Heart left ventricle (tissue), 16 donors: ENCODE measurements at regions not wholly inside any gene's neighbourhood (a gene's known extent, or its start where the extent isn't known, plus 50 kb on each side); places are given as distances from the start of the nearest gene placed in this dataset.

ENCODE experiments used
- ATAC-seq, 4 donors: fragments of 200-7000 bp; cut with Tn5 transposase; one replicate each; pipeline ENCODE4 v1.9.1; 2020 to 2022; ENCODE audit warnings: moderate library complexity in 4 of 4, mild to moderate bottlenecking in 3 of 4, moderate number of reproducible peaks in 1 of 4
- DNase-seq, 5 donors: peaks; one replicate each; pipeline ENCODE4 v3.0.0-alpha.2; 2020
- H3K27ac ChIP-seq, 12 donors: fragments of 200-600 bp; sonication (generic) in 4 of 12; one replicate each; pipeline versions ENCODE4 v1.5.0 to v1.8.0; 2016 to 2022; ENCODE audit warnings: mild to moderate bottlenecking in 2 of 12
- H3K27me3 ChIP-seq, 9 donors: fragments of 200-600 bp; sonication (generic) in 2 of 9; one replicate each; pipeline versions ENCODE4 v1.5.1 to v1.8.0; 2016 to 2022; ENCODE audit warnings: mild to moderate bottlenecking in 3 of 9
- H3K36me3 ChIP-seq, 9 donors: fragments of 200-600 bp; sonication (generic) in 2 of 9; one replicate each; pipeline versions ENCODE4 v1.5.0 to v1.8.0; 2018 to 2022; ENCODE audit warnings: mild to moderate bottlenecking in 2 of 9
- H3K4me1 ChIP-seq, 12 donors: fragments of 200-600 bp; sonication (generic) in 4 of 12; one replicate each; pipeline versions ENCODE4 v1.5.0 to v1.8.0; 2016 to 2022; ENCODE audit warnings: mild to moderate bottlenecking in 3 of 12
- H3K4me3 ChIP-seq, 12 donors: fragments of 200-600 bp; sonication (generic) in 4 of 12; one replicate each; pipeline versions ENCODE4 v1.5.0 to v1.8.0; 2017 to 2022; ENCODE audit warnings: mild to moderate bottlenecking in 9 of 12, moderate library complexity in 4 of 12
- H3K9me3 ChIP-seq, 12 donors: fragments of 200-600 bp; sonication (generic) in 4 of 12; one replicate each; pipeline versions ENCODE4 v1.5.0 to v1.8.0; 2016 to 2022; ENCODE audit warnings: mild to moderate bottlenecking in 1 of 12
- CTCF ChIP-seq, 12 donors: fragments of 200-600 bp; sonication (generic) in 4 of 12; IDR thresholded peaks; one replicate each; pipeline versions ENCODE4 v1.5.0 to v1.8.0; 2018 to 2022; ENCODE audit warnings: antibody characterized with exemption in 12 of 12, mild to moderate bottlenecking in 5 of 12
- POLR2A ChIP-seq, 2 donors: fragments of 450-650 bp; IDR thresholded peaks; one replicate each; pipeline ENCODE4 v1.6.1; 2017; ENCODE audit warnings: antibody characterized with exemption in 2 of 2, mild to moderate bottlenecking in 2 of 2, moderate library complexity in 2 of 2
- WGBS, 4 donors: extraction: QIAGEN DNeasy Blood & Tissue Kit in 2 of 4; methylation state at CpG; one replicate each; pipeline versions ENCODE4 v1.1.5 to v1.1.7; 2013 to 2018; 5-methylcytosine and 5-hydroxymethylcytosine counted together
- intact Hi-C, 10 donors: fragments of 100-400 bp; cut with DNase I; formaldehyde crosslinking; loops; one replicate each; pipeline versions ENCODE4 v1.11.1 to v1.14.2; 2022
- donor health status: ischemic (EF 13 %, LVEDD 7.1; RV severe dilation, severe dysfunction).
- donor health status: healthy with polysubstance abuse.
- donor health status: DM: no; HTN: yes; CAD: no.
- donor health status: DM: no; HTN: no; CAD: no.
- donor health status: ischemic (EF 25% LVEDD 6.9; RV normal size, moderate dysfunction).
- donor health status: ischemic (EF 25% LVEDD 5.7; RV mildly dilated, moderate dysfunction).
- donor health status: healthy.
- donor health status: DM: yes; HTN: yes; CAD: no.
- donor health status: ischemic (EF 35%, LVEDD 5.7; RV mildly dilated, moderate dysfunction).
- donor health status: nonischemic (EF 11% LVEDD 7.7; RV severe dilation, severe dysfunction).
- donor health status: DM: yes; HTN: yes; CAD: no.
- donor health status: PGD.
- donor health status: ischemic (EF 29% LVEDD 5.4; RV normal size, mild dysfunction).
- donor health status: nonischemic (EF 23%, LVEDD 6.1; RV moderate dilation, normal function).

- no peak for ATAC-seq
- Histone ChIP-seq H3K36me3 (no peaks in the 10 kb centered on the region), H3K27me3 (peaks cover 0 to 7% (median 0%) of the 10 kb centered on the region in 9 donors), H3K4me3 (no peak overlapping the region), H3K4me1 (peaks cover 0 to 14% (median 2%) of the 10 kb centered on the region in 12 donors), H3K9me3 (no peaks in the 10 kb centered on the region), H3K27ac (no peak overlapping the region)
- no peak for DNase-seq
- 54 to 72% (median 57%) methylated on average over 9 of the region's 9 CpGs for WGBS, 4 donors
- intact Hi-C loops = loop anchor here in 3 of 10 donors (10.0 kb wide), 1 partner anchor 279 kb away; no protein-coding TSS in a partner anchor
- TF ChIP-seq POLR2A (IDR thresholded peaks at IDR 0.05) (no peak), CTCF (IDR thresholded peaks at IDR 0.05) (no peak)
Measured at GRCh38 chr11:57123590-57123989, 58.2 kb upstream of the LRRC55 start.

GRCh38 chr11:57124505-57124904 is 57.2 kb upstream of the LRRC55 start:
- ATAC-seq (no peak), DNase-seq (no peak)
- peaks cover 0 to 7% (median 0%) of the 10 kb centered on the region in 9 donors for H3K27me3 ChIP-seq
- no peaks in the 10 kb centered on the region for H3K36me3 ChIP-seq
- no peak for TF ChIP-seq POLR2A (IDR thresholded peaks at IDR 0.05)
- no peak for TF ChIP-seq CTCF (IDR thresholded peaks at IDR 0.05)
- peaks cover 0 to 14% (median 2%) of the 10 kb centered on the region in 12 donors for H3K4me1 ChIP-seq
- intact Hi-C loops = loop anchor here in 3 of 10 donors (10.0 kb wide), 1 partner anchor 280 kb away; no protein-coding TSS in a partner anchor
- no peaks in the 10 kb centered on the region for H3K9me3 ChIP-seq
- H3K4me3 ChIP-seq = no peak overlapping the region
- no peak overlapping the region for H3K27ac ChIP-seq
- 51 to 80% (median 69%) methylated on average over 7 of the region's 7 CpGs for WGBS, 4 donors

GRCh38 chr11:57124917-57125316 is 56.8 kb upstream of the LRRC55 start:
- TF ChIP-seq POLR2A (IDR thresholded peaks at IDR 0.05) (no peak), CTCF (IDR thresholded peaks at IDR 0.05) (no peak)
- H3K27me3 ChIP-seq = peaks cover 0 to 8% (median 0%) of the 10 kb centered on the region in 9 donors
- DNase-seq = no peak
- no peaks in the 10 kb centered on the region for H3K36me3 ChIP-seq
- WGBS, 4 donors = 28 to 40% (median 34%) methylated on average over 4 of the region's 4 CpGs
- H3K4me1 ChIP-seq = peaks cover 0 to 14% (median 2%) of the 10 kb centered on the region in 12 donors
- no peak overlapping the region for H3K4me3 ChIP-seq
- H3K27ac ChIP-seq = no peak overlapping the region
- H3K9me3 ChIP-seq = no peaks in the 10 kb centered on the region
- ATAC-seq = peak in 1 of 4 donors; percentile 34
- intact Hi-C loops = loop anchor here in 4 of 10 donors (5.0 to 10.0 kb wide), 2 partner anchors 280 to 283 kb away; no protein-coding TSS in a partner anchor

GRCh38 chr11:57126766-57127400 is 54.9 kb upstream of the LRRC55 start:
- Histone ChIP-seq H3K27ac (no peak overlapping the region), H3K9me3 (no peaks in the 10 kb centered on the region), H3K4me1 (peaks cover 0 to 14% (median 2%) of the 10 kb centered on the region in 12 donors), H3K4me3 (no peak overlapping the region), H3K27me3 (peaks cover 0 to 10% (median 0%) of the 10 kb centered on the region in 9 donors), H3K36me3 (no peaks in the 10 kb centered on the region)
- ATAC-seq (no peak), DNase-seq (no peak)
- intact Hi-C loops = loop anchor here in 4 of 10 donors (5.0 to 10.0 kb wide), 2 partner anchors 282 to 285 kb away; no protein-coding TSS in a partner anchor
- TF ChIP-seq CTCF (IDR thresholded peaks at IDR 0.05) (no peak), POLR2A (IDR thresholded peaks at IDR 0.05) (no peak)
- WGBS, 4 donors = 70 to 76% (median 72%) methylated on average over 3 of the region's 3 CpGs
